Stimulated activated CD4-positive, alpha-beta T cell treated with anti-CD3 and anti-CD28 coated beads, TNF-alpha, amount 100 ng/mL, for 4 hours (primary cell): ENCODE measurements at regions not wholly inside any gene's neighbourhood (a gene's known extent, or its start where the extent isn't known, plus 50 kb on each side); places are given as distances from the start of the nearest gene placed in this dataset.

ENCODE experiments used
- DNase-seq, 3 experiments: peaks; one replicate each; pipeline ENCODE4 v3.0.0-alpha.2; 2020; ENCODE audit warnings: low read depth in 3 of 3

GRCh38 chr4:123807866-123808265 lies 411.3 kb downstream of the SPRY1 start:
- no peak for DNase-seq

GRCh38 chr4:123809864-123810263 lies 413.3 kb downstream of the SPRY1 start:
- no peak for DNase-seq

GRCh38 chr4:123812066-123812390 lies 415.4 kb downstream of the SPRY1 start:
- no peak for DNase-seq

DNA sequence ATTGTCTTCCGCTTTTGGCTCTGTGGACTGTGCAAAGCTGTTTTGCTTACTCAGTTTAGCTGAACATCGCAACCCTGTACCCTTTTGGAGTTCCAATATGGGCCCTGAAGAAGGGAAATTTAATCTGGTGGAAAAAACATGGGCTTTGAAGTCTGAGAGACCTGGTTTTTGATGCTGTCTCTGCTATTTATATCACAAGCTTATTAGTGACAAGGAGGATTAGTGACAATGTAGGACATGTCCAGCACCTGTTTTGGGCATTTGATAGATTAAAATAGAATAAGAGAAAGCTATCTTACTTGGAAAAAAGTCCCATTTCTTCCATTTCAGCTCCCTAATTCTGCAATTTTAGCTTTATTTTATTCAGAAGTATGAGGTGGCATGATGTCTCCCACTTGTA lies 417.3 kb downstream of the SPRY1 start:
- DNase-seq, result no peak

- DNase-seq, result no peak
Observed at GRCh38 chr4:123816462-123816861, 419.9 kb downstream of the SPRY1 start.

DNA sequence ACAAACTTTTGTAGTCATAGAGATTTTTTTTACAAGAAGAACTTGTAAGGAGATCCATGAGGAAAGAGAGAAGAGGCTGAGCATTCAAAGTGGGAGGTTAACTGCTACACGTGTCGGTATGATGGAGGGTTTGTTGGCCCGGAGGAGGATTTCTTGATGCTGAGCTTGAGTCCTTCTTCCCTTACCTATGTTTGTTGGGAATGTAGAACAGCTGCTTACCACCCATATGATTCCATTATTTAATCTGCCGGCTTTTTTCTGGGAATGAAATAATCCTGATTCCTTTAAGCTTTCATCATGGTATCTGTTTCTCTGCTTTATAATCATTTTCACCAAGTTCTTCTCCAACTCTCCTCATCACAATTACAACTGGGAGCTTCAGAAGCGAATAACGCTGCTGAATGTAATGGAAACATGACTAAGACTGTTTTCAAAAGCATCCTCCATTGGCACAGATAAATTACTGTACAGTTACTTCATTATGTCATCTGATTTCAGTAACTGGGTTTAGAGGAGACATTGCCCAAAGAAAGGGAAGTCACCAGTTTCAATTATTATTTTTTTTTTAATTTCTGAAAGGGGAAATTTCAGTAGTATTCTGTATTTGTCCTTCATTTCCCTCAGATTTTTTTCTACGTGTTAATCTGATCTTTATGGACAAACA lies 420.6 kb downstream of the SPRY1 start:
- no peak for DNase-seq

DNA sequence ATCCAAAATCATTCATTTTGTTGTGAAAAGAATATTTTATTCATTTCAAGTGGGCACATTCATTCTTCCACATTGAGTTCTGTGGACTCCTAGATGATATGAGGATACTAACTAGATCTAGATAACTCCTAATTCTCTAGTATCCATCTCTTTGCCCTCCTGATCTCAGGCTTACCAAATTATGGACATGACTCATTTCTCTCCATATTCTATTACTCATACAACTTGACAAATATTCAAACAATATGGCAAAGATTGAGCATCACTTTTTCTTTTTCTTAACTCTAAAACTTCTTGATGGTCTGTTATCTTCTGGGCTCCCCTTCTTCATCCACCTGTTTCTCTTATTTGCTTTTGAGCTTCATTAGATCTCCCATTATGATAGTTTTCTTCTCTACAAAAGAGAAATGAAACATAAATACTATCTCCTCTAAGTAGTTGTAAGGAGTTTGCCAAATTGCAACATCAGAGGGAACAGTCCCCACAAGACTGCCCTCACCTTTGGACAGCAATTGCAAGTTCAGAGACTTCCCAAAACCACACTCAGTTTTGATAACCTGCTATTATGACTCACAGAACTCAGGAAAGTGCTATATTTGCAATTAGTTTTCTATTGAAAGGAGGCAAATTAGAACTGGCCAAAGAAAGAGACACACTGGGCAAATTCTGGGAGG lies 422.9 kb downstream of the SPRY1 start:
- DNase-seq, result no peak

GRCh38 chr4:123821861-123822260 lies 425.3 kb downstream of the SPRY1 start:
- no peak for DNase-seq

DNA sequence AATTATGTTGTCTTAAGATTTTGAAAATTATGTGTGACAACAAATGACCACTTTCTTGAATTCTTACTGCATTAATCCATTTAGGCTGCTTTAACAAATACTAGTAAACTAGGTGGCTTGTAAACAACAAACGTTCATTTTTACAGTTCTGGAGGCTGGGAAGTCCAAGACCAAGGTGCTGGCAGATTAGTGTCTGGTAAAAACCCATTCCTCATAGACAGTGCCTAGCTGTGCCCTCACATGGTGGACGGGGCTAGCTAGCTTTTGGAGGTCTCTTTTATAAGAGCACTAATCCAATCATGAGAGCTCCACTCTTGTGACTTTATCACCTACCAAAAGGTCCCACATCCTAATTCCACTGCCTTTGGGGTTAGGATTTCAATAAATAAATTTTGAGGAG lies 425.8 kb downstream of the SPRY1 start:
- no peak for DNase-seq

DNA sequence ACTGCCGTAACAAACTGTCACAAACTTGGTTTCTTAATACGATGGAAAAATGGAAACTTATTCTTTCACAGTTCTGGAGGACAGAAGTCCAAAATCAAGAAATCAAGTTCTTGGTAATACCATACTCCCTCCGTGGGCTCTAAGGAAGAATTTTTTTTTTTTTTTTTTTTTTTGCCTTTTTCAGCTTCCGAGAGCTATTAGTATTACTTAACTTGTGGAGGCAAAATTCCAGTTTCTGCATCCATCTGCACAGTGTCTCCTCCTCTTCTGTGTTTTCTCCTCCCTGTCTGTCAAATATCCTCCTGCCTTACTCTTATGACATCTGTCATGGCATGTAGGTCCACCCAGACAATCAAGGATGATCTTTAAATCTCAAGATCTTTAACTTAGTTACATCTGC lies 426.6 kb downstream of the SPRY1 start:
- DNase-seq, result no peak

DNA sequence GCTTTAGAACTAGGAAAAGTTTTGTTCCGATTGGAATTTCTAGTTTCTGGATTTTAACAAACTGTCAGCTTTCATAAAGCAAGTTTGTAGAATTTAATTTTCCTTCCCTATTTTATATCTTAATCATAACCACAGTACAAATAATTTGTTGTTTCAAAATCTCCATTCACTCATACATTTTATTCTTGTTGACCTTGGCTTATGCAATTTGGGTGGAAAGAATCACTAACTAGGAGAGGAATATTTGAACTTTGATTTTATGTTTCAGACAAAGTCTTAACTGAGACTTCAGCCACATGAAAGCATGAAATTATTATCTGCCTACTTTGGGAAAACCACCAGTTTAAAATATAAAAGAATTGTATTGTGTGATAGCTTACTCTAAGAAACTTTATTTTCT lies 427.9 kb downstream of the SPRY1 start:
- DNase-seq, result no peak

GRCh38 chr4:123825596-123826291 lies 429.1 kb downstream of the SPRY1 start:
- no peak for DNase-seq

DNA sequence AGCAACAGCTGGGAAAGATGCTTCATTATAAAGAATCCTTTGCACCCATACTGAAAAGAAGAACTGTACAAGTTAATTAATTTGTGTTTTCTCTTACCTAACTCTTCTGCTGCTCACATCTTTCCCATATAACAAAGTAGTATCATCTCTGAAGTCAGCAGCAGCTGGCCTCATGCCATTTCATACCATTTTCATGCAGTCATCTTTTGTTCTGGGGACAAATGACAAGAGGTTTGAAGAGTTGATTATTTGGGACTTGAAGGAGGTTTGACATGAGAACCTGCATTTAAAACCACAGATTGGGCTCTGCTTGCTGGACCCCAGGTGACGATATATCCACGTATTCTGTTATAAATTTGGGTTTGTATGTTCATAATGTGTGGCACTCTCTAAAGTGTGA lies 430.3 kb downstream of the SPRY1 start:
- DNase-seq, result no peak

DNA sequence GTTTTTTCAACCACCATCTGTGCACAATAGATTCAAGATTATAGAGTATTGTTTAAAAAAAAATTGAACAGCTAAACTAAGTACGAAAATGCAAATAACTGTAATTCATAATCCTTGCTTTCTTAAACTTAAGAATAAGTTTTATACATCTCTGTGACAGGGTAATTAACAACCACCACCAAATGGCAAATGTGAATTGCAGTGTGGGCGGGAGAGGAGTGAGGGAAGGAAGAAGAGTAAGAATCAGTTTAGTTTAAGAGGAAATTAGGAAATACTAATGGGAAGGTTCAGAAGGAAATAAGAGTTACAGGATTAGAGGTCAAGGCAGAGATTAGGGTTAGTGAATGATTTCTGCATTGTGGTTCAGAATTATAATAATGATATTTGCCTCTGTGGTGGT lies 430.9 kb downstream of the SPRY1 start:
- no peak for DNase-seq

DNA sequence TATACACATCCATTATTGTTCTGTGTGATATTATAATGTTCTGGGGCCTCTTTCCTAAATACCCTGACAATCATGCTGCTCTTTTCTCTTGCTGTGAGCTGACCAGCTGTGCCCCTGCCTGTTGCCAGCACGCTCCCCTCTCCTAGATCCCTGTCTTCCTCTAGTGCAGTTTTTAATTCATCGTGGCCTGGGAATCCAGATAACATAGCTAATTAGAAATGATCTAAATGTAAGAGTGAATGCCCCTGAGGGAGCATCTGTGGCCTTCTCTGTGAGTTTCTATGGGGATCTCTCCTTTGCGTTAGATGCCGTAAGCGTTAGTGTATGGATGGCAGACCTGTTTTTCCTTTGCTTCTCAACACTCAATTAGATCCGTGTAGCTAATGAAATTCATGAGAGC lies 434.3 kb downstream of the SPRY1 start:
- no peak for DNase-seq

DNA sequence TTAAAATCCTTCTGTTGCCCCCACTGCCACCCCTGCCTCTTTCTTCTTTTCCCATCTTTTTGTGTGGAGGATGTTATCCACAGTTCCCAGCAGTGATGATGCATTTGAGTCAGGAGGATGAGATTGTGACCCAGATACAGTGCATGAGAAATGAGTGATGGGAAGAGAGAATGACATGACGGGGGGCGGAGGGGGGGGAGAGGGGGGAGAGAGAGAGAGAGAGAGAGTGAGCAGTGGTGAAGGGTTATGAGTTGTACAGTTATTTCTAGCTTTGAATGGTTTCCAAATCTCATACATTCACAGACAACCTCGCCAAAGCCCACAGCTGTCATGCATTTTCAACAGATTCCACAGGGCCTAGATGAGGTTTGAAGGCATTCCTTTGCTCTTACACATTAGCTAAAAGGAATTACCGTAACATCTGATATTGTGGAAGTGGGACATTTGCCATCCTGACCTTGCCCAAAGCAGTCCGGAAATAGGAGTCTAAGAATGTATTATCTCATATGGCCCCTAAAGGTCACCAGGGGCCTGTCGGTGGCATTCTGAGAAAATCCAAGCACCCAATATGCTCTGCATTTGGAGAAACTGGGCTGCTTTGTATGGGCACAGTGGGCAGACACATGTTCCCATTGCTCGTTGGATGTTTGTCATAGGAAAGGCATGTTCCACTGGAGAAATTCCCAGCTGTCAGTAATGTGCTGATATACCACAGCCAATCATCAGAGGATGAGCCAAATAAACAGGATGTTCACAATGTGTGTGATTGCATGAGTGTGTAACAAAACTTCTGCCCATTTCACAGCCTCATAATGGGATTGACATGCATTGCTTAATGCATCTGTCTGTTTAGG lies 435.8 kb downstream of the SPRY1 start:
- no peak for DNase-seq

DNA sequence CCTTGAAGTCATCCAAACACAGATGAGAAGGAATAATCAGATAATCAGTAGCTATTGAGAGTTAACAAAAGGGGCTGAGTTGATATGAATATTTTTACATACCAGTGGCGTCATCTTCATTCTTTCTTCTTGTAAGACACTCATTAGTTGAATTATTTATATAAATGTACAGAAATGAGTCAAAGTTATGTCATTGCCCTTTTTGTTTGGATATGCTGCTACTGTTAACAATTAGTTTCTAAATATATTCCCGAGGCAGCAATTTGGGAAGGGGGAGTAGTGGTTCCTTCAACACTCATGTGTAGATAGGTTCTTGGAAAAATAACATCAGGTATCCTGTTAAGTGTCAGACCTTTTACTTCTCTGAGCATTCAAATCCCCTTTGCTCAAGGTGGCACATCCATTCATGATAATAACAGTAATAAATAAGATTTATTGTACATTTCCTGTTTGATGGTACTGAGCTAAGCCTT lies 436.6 kb downstream of the SPRY1 start:
- no peak for DNase-seq

DNA sequence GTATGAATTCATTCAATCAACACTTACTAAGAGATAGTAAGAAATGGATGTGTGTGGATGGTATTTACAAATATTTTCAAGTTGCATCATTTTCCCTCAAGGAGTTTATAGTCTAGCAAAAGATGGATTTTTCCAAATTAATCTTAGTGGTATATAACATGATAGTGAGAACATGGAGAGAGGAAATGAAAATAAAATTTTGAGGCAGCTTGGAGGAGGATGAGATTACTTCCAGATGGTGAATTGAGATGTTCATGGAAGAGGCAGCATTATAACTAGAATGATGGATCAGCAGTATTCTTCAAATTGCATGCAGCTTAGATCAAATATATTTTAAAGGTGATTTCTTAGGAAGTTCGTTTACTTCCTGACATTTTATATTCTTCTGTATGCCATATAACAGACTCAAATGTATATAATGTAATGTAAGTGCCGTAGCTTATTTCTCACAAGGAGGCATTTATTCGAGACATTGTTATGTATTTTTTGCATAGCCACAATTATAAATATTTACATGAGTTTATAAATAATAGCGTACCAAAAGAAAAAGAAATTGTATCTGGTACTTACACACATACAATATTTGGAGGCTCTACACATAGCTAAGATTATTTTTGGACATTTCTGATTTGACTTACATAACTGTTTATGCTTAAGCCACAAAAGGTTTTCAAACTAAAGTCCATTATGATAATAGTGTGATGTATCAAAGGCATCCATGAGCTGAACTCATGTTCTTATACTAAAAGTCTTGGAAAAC lies 439.4 kb downstream of the SPRY1 start:
- DNase-seq, result no peak

DNA sequence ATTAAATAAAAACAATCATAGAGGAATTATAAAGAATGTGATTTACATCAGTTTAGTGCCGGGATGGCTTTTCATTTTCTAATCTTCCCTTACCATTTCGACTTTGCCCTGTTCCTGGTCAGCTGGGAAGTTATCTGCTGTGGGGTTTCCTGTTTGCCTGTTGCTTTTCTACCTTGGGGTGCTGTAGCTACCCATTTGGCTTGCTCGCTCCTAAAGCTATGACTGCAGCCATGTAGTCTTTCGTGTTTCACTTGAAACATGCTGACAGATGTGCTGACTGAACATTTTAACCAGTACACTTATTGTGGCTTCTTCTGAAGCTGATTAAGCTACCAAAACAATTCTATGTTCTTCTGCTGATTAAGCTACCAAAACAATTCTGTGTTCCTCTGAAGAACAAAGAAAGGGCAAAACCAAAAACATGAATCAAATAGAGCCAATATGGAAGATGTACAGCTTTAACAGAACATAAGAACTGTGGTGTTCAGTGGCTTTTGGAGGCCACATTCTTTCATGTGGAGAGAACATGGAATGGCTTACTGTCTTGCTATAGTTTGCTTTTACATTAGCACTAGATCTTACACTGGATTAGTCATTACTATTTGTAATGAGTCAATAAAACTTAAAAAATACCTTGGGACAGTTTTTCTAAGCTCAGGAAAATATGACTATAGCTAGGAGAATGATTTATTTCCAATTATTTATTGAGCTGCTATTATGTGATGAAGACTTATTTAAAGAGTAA lies 440.4 kb downstream of the SPRY1 start:
- DNase-seq, result no peak

DNA sequence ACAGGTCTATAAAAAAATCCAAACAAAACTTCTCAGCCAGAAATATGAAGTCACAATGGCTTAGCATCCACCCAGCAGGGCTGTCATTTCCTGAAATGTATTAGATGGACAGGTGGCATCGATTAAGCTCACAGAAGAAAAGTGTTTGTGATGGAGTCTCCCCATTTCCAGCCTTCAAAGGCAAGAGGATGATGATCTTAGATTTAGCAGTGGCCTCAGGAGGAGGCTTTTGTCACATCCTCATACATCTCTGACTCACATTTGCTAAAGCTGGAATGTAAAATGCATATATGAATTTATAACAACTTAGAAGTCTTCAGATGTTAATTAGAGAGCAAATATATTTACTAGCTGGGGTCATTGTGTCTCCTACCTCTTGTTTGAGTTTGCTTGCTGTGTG lies 441.9 kb downstream of the SPRY1 start:
- DNase-seq, result no peak

- no peak for DNase-seq
Observed at GRCh38 chr4:123840197-123840596, 443.6 kb downstream of the SPRY1 start.
